HUES64 (cell line): ENCODE measurements at regions not wholly inside any gene's neighbourhood (a gene's known extent, or its start where the extent isn't known, plus 50 kb on each side); places are given as distances from the start of the nearest gene placed in this dataset.

Experiments used
- H3K27ac ChIP-seq: 2 replicates; pipeline ENCODE4 v1.7.0; 2013; ENCODE audit warnings: low read depth, low read length, inconsistent platforms
- H3K27me3 ChIP-seq: 2 replicates; pipeline ENCODE4 v1.6.1; 2013; ENCODE audit warnings: mild to moderate bottlenecking, low read length; ENCODE audit not compliant: insufficient read depth
- H3K36me3 ChIP-seq: 2 replicates; pipeline ENCODE4 v1.6.1; 2013; ENCODE audit warnings: mild to moderate bottlenecking, low read length; ENCODE audit not compliant: insufficient read depth
- H3K4me1 ChIP-seq: 2 replicates; pipeline ENCODE4 v1.6.1; 2013; ENCODE audit warnings: mild to moderate bottlenecking, low read length, moderate library complexity; ENCODE audit not compliant: insufficient read depth
- H3K4me3 ChIP-seq: 2 replicates; pipeline ENCODE4 v1.5.1; 2013; ENCODE audit warnings: mild to moderate bottlenecking, low read length, moderate library complexity
- H3K9ac ChIP-seq: 2 replicates; pipeline ENCODE4 v1.6.1; 2013; ENCODE audit warnings: mild to moderate bottlenecking, low read depth, low read length
- H3K9me3 ChIP-seq: 2 replicates; pipeline ENCODE4 v1.6.1; 2013; ENCODE audit warnings: low read depth, low read length; ENCODE audit not compliant: insufficient read depth
- WGBS: fragments of 150-250, 120-280 bp; methylation state at CpG from one replicate; pipeline ENCODE4 v1.1.7; 2013; ENCODE audit warnings: missing lambda C conversion rate; 5-methylcytosine and 5-hydroxymethylcytosine counted together

DNA sequence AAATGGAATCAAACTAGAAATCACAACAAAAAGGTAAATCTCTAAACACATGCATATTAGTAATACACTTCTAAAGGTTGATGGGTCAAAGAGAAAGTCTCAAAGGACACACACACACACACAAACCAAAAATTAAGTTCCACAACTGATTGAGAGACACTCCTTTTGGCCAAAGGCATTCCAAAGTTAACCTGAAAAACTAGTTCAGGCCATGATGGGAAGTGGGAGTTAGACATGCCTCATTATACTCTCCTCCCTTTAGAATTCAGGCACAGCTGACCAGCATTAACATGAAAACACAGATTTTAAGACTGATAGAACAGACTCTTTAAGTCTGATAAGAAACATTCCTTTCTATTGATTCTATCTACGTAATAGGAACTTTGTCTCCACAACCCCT lies 332.4 kb upstream of the IGFBP3 start:
- Histone ChIP-seq H3K4me3 (no peak overlapping the region), H3K36me3 (no peaks in the 10 kb centered on the region)

DNA sequence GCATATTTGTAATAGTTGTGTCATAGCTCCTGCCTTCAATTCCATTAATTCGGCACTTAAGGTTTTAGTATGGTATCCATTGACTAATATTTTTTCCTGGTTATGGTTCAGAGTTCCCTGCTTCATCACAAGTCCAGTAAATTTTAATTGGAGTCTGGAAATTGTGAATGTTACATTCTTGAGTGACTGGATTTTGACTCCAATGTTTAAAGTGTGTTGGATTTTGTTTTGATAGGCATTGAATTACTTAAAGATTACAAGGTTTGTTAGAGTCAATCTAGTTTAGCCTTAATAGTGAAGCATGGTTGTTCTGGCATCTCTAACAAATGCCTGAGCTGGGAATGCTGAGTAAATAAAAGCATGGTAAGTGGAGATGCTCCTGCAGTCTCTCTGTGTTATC lies 326.6 kb upstream of the IGFBP3 start:
- Histone ChIP-seq H3K27ac (no peak overlapping the region), H3K27me3 (no peaks in the 10 kb centered on the region)

More for the DNA sequence above, 332.4 kb upstream of the IGFBP3 start:
- no peak overlapping the region for H3K27ac ChIP-seq
- H3K9ac ChIP-seq = no peak overlapping the region
- no peaks in the 10 kb centered on the region for H3K27me3 ChIP-seq
- H3K9me3 ChIP-seq = 0 out of 2 replicates have a peak, but pooled peaks cover 3% of the 10 kb centered on the region
- WGBS = 85% methylated on average over 1 of the region's 1 CpG
- H3K4me1 ChIP-seq = no peaks in the 10 kb centered on the region

DNA sequence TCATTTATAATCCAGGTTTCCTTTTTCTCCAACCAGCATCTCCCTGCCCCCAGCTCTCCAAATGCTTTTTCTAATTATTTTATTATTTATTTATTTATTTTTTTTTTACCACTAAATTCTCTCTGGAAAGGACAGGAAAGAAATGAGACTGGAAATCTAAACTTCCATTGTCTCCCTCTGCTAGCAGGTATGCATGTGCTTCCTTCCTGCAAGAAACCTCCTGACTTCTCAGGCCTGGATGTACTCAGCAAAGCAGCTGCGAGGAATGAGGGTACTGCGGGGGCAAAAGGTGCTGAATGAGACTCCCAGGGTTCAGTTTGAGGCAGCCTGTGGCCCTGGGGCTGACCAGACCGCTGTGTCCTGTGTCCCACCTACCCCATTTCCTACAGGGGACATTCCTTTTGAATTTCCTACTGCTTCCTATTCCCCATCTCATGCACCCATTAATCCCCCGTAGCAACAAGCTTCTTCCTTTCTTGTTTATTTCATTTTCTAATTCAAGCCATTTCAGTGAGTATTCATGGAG lies 324.6 kb upstream of the IGFBP3 start:
- Histone ChIP-seq H3K9ac (no peak overlapping the region), H3K9me3 (0 out of 2 replicates have a peak, but pooled peaks cover 2% of the 10 kb centered on the region), H3K4me3 (no peak overlapping the region), H3K4me1 (no peaks in the 10 kb centered on the region), H3K27me3 (no peaks in the 10 kb centered on the region), H3K36me3 (no peaks in the 10 kb centered on the region), H3K27ac (no peak overlapping the region)
- 91% methylated on average over 4 of the region's 4 CpGs for WGBS

More for the DNA sequence above, 326.6 kb upstream of the IGFBP3 start:
- 0 out of 2 replicates have a peak, but pooled peaks cover 2% of the 10 kb centered on the region for H3K9me3 ChIP-seq
- no peak overlapping the region for H3K9ac ChIP-seq
- no peaks in the 10 kb centered on the region for H3K4me1 ChIP-seq
- H3K36me3 ChIP-seq = no peaks in the 10 kb centered on the region
- WGBS = 100% methylated on average over 1 of the region's 1 CpG
- H3K4me3 ChIP-seq = no peak overlapping the region

DNA sequence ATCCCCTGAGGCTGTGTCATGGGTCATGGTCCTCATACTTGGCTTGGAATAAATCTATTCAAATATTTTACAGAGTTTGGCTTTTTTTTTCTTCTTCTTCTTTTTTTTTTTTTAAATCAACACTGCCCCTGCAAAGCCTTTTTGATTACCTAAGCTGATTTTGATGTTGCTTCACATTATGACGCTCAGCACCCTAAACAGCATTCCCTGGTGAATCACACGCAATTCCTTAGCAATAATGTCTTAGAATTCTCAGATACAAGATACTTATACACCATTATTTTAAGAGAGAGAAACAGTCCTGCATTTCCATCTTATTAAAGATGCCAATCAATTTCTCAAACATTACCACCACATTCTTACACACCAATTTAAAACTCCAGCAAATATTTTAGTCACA lies 323.7 kb upstream of the IGFBP3 start:
- Histone ChIP-seq H3K9me3 (0 out of 2 replicates have a peak, but pooled peaks cover 2% of the 10 kb centered on the region), H3K4me3 (no peak overlapping the region), H3K36me3 (no peaks in the 10 kb centered on the region), H3K27ac (no peak overlapping the region), H3K4me1 (no peaks in the 10 kb centered on the region), H3K27me3 (no peaks in the 10 kb centered on the region), H3K9ac (no peak overlapping the region)
- 91% methylated on average over 2 of the region's 2 CpGs for WGBS

DNA sequence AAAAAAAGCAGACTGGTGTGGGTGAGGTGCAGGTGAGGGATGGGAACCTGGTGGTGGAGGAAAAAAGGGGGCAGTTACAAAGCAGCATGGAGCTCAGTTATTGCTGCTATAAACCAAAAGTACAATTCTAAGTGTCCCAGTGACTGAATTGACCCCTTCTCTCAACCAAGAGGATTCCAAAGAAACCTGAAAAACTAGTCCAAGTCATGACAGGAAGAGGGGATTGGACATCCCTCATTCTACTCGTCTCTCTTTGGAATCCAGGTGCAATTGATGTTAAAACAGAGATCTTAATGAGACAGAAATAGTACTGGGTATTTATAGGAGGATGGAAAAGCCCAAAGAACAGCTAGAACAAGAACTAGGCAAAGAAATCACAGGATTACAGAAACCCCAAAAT lies 322.3 kb upstream of the IGFBP3 start:
- Histone ChIP-seq H3K9me3 (0 out of 2 replicates have a peak, but pooled peaks cover 2% of the 10 kb centered on the region), H3K4me1 (no peaks in the 10 kb centered on the region), H3K36me3 (no peaks in the 10 kb centered on the region), H3K27ac (no peak overlapping the region), H3K27me3 (peaks cover under 1% of the 10 kb centered on the region; the same call in 1 of the 2 replicates), H3K9ac (no peak overlapping the region), H3K4me3 (no peak overlapping the region)
- 92% methylated on average over 1 of the region's 1 CpG for WGBS

DNA sequence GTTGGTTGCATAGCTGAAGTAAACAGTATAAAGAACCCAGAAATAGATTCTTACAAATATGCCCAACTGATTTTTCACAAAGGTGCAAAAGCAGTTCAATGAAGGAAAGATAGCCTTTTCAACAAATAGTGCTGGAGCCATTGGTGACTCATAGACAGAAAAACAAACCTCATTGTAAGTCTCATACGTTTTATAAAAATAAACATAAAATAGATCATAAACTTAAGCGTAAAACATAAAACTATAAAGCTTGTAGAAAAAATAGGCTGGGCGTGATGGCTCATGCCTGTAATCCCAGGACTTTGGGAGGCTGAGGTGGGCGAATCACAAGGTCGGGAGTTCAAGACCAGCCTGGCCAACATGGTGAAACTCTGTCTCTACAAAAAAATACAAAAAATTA lies 318.8 kb upstream of the IGFBP3 start:
- WGBS = 94% methylated on average over 4 of the region's 5 CpGs
- no peak overlapping the region for H3K9ac ChIP-seq
- H3K36me3 ChIP-seq = no peaks in the 10 kb centered on the region
- H3K4me1 ChIP-seq = no peaks in the 10 kb centered on the region
- H3K4me3 ChIP-seq = no peak overlapping the region
- peaks cover 2% of the 10 kb centered on the region; the same call in 1 of the 2 replicates for H3K27me3 ChIP-seq
- H3K9me3 ChIP-seq = 0 out of 2 replicates have a peak, but pooled peaks cover 2% of the 10 kb centered on the region
- H3K27ac ChIP-seq = no peak overlapping the region

DNA sequence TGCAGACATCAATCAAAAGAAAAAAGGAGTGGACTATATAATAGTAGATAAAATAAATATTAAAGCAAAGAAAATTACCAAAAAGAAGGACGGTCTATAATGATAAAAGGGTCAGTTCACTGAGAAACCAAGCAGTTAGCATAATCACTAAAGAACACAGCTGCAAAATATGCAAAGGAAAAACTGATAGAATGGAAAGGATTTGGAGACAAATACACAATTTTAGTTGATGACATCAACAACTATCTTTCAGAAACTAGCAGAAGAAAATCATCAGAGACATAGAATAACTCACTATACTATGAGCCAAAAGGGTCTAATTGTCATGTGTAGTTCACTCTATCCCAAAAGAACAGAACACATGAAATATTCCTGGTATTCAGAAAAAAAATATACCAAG lies 316.4 kb upstream of the IGFBP3 start:
- Histone ChIP-seq H3K36me3 (no peaks in the 10 kb centered on the region), H3K9ac (no peak overlapping the region), H3K4me3 (no peak overlapping the region), H3K27ac (no peak overlapping the region), H3K9me3 (no peaks in the 10 kb centered on the region), H3K27me3 (peaks cover 2% of the 10 kb centered on the region; the same call in 1 of the 2 replicates), H3K4me1 (no peaks in the 10 kb centered on the region)
- no CpG with 5 or more reads among the region's 1 CpG for WGBS

DNA sequence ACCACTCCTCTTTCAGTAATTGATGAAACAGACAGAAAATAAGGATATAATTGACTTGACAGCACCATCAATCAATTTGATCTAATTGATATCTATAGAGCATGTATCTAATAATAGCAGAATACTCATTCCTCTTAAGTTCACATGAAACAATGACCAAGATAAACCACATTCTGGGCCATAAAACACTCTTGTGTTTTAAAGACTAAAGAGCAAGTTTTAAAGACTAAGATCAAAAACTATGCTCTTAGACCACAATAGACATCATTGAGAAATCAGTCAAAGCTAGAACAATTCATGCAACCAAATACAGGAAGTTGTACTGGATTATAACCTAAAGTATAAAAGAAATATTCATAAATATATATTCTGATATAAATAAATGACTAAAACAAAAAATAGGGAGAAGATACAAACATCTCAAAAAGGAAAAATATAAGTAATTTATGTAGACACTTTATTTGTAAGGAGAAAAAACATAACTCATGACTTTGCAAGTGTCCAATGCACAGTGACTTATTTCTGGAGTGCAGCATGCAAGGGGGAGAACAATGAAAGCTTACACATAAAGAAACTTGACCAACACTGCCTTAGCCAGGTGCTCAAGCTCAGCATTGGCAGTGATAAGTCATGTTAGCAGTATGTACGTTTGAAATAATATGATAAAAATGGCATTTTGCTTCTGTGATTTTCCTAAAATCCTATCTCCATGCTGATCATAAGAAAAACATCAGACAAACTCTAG lies 312.7 kb upstream of the IGFBP3 start:
- peaks cover 2% of the 10 kb centered on the region; the same call in 1 of the 2 replicates for H3K27me3 ChIP-seq
- 100% methylated on average over 1 of the region's 1 CpG for WGBS

DNA sequence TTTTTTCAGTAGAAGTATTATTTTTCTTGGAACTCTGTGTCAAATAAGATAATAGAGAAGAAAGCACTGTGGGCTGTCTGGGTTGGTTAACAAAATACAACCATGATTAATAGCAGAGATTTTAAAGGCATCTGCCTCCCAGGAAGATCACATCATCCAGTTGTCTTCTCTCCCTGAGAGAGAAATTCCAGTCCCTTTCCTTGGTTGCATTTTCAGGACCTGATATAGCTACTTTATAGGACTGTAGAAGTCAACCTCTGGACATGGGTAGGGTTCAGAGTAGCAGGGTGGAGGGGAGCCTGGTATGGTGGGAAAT lies 309.9 kb upstream of the IGFBP3 start:
- Histone ChIP-seq H3K36me3 (no peaks in the 10 kb centered on the region), H3K4me3 (no peak overlapping the region), H3K9ac (no peak overlapping the region), H3K27ac (no peak overlapping the region), H3K9me3 (no peaks in the 10 kb centered on the region), H3K27me3 (no peaks in the 10 kb centered on the region), H3K4me1 (no peaks in the 10 kb centered on the region)

More for the DNA sequence above, 312.7 kb upstream of the IGFBP3 start:
- Histone ChIP-seq H3K9me3 (no peaks in the 10 kb centered on the region), H3K4me3 (no peak overlapping the region), H3K27ac (no peak overlapping the region), H3K9ac (no peak overlapping the region), H3K36me3 (no peaks in the 10 kb centered on the region), H3K4me1 (no peaks in the 10 kb centered on the region)

DNA sequence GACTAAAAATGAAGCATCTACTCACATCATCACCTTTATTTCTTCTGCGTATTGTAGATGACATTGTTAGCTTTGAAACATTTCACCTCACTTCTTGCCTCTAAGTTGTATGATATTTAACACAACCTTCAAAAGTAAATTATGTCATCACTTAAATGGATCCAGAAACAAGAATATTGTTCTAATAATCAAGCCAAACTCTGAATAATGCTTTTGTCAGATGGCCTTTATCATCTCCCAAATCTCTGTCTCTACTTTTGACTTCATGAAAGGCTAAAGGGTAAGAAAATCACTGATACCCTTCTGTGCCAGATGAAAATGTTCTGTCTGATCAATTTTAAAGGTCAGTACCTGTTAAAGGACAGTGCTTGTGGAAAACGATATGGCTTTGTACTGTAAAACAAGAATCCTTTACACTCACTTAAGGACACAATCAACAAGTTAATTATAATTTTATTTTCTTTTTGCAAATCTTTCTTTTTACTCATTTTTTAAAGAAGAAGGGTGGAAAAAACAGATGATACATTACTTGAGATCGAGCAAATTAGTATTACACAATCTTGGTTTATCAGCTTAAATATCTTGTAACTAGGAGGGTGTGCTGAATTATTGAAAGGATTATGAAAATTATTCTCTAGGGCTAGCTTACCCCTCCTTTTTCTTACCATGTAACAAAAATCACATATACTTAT lies 309.4 kb upstream of the IGFBP3 start:
- no peaks in the 10 kb centered on the region for H3K36me3 ChIP-seq
- H3K9ac ChIP-seq = no peak overlapping the region
- no peaks in the 10 kb centered on the region for H3K27me3 ChIP-seq
- H3K27ac ChIP-seq = no peak overlapping the region
- no peaks in the 10 kb centered on the region for H3K9me3 ChIP-seq
- H3K4me1 ChIP-seq = no peaks in the 10 kb centered on the region
- WGBS = 50% methylated on average over 2 of the region's 3 CpGs
- no peak overlapping the region for H3K4me3 ChIP-seq

DNA sequence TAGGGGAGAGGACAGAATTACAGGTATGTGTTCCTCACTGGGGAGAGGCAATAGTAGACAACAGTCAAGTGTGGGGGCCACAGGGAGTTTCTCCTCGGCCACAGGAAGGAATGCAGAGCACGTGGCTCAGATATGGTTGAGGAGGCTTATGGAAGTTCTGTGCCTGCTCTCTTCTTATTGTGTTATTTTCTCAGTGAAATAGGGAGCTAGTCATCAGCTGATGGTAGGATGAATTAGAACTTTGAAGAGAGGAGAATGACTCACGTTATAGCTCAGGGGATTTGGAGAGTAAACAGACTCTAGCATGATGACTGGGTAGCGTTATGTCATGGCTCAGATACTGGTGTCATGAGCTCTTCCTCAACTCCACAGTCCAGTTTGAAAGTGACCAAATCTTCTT lies 308.3 kb upstream of the IGFBP3 start:
- no peaks in the 10 kb centered on the region for H3K4me1 ChIP-seq
- 88% methylated on average over 4 of the region's 4 CpGs for WGBS
- no peaks in the 10 kb centered on the region for H3K9me3 ChIP-seq
- H3K9ac ChIP-seq = no peak overlapping the region
- no peaks in the 10 kb centered on the region for H3K27me3 ChIP-seq
- no peak overlapping the region for H3K27ac ChIP-seq
- no peak overlapping the region for H3K4me3 ChIP-seq
- no peaks in the 10 kb centered on the region for H3K36me3 ChIP-seq
